HepG2 (cell line): ENCODE measurements at regions not wholly inside any gene's neighbourhood (a gene's known extent, or its start where the extent isn't known, plus 50 kb on each side); places are given as distances from the start of the nearest gene placed in this dataset.

ENCODE experiments used
- ATAC-seq: fragments of 200-7000 bp; cut with Tn5 transposase; 3 replicates; pipeline ENCODE4 v1.9.1; 2020; ENCODE audit warnings: mild to moderate bottlenecking, moderate library complexity
- BruUV-seq: library from RNA; stranded (reverse); fragments of 400-500 nt; replicated peaks from 2 replicates; lab custom pipeline; 2021; lab: Mats Ljungman, UMichigan
- CTCF ChIA-PET: fragments of 300-600 bp; formaldehyde crosslinking; extraction: SDS; loops from one replicate; lab custom pipeline; 2021; ENCODE audit warnings: low total read pairs, inconsistent platforms, low intra/inter-chr PET ratio; lab: Yijun Ruan, JAX
- POLR2A ChIA-PET: fragments of 350-600 bp; sonication (Branson Sonifier 250); formaldehyde crosslinking; loops from one replicate; lab custom pipeline; 2020; ENCODE audit warnings: antibody characterized with exemption, inconsistent platforms; lab: Yijun Ruan, JAX
- DNase-seq: peaks from one replicate; pipeline ENCODE4 v3.0.0-alpha.2; 2015; ENCODE audit warnings: low spot score
- FAIRE-seq: peaks from 3 replicates; lab custom pipeline; 2011; peaks lifted over from hg19 to GRCh38; lab: Jason Lieb, UNC
- H2AFZ ChIP-seq: one replicate; pipeline ENCODE4 v1.6.1; 2011; ENCODE audit warnings: low read length, inconsistent platforms
- H3K27ac ChIP-seq: fragments of 300-600 bp; 3 replicates; pipeline ENCODE4 v1.8.0; 2011; ENCODE audit warnings: mixed run types, mild to moderate bottlenecking, mixed read lengths, low read length, inconsistent platforms; ENCODE audit not compliant: insufficient read depth; ENCODE audit errors: extremely low read length
- H3K27me3 ChIP-seq, 2 experiments: fragments of 200-600 bp in 1 of 2; 2 replicates in 1 of 2; 3 replicates in 1 of 2; pipeline versions ENCODE4 v1.6.0 to v1.8.0; 2011; ENCODE audit warnings: low read length in 2 of 2, mild to moderate bottlenecking in 2 of 2, moderate library complexity in 2 of 2, inconsistent platforms in 1 of 2; ENCODE audit not compliant: insufficient read depth in 2 of 2, control insufficient read depth in 1 of 2
- H3K36me3 ChIP-seq, 2 experiments: fragments of 200-600 bp in 1 of 2; replicated peaks in 1 of 2; 2 replicates in 1 of 2; 3 replicates in 1 of 2; pipeline versions ENCODE4 v1.5.1 to v1.8.0; 2011; ENCODE audit warnings: low read length in 2 of 2, inconsistent platforms in 1 of 2; ENCODE audit not compliant: insufficient read depth in 2 of 2, control insufficient read depth in 1 of 2
- H3K4me1 ChIP-seq: 2 replicates; pipeline ENCODE4 v1.5.1; 2012; ENCODE audit warnings: low read length, inconsistent platforms; ENCODE audit not compliant: insufficient read depth
- H3K4me2 ChIP-seq: 2 replicates; pipeline ENCODE4 v1.6.0; 2011; ENCODE audit warnings: low read depth, low read length, inconsistent platforms
- H3K4me3 ChIP-seq, 3 experiments: fragments of 200-600 bp in 1 of 3; sonication (generic), shearing (Covaris generic) in 1 of 3; replicated peaks in 1 of 3; 2 replicates each; pipeline ENCODE4 v1.5.1; 2011 to 2016; ENCODE audit warnings: low read length in 3 of 3, inconsistent platforms in 2 of 3, low read depth in 2 of 3, mild to moderate bottlenecking in 2 of 3, control low read depth in 1 of 3, mixed read lengths in 1 of 3; ENCODE audit not compliant: insufficient read depth in 1 of 3
- H3K79me2 ChIP-seq: one replicate; pipeline ENCODE4 v1.6.1; 2011; ENCODE audit warnings: low read length, inconsistent platforms; ENCODE audit not compliant: insufficient read depth
- H3K9ac ChIP-seq: 2 replicates; pipeline ENCODE4 v1.6.0; 2011; ENCODE audit warnings: mild to moderate bottlenecking, low read depth, low read length, inconsistent platforms; ENCODE audit not compliant: insufficient read depth
- H3K9me3 ChIP-seq: 2 replicates; pipeline ENCODE4 v1.5.1; 2012; ENCODE audit warnings: mild to moderate bottlenecking, low read length
- H4K20me1 ChIP-seq: 2 replicates; pipeline ENCODE4 v1.6.0; 2011; ENCODE audit warnings: inconsistent platforms, mild to moderate bottlenecking, low read length, moderate library complexity; ENCODE audit not compliant: insufficient read depth
- ATAD3A ChIP-seq: sonication (generic); formaldehyde crosslinking; IDR thresholded peaks from 2 replicates; pipeline ENCODE4 v1.4.0; 2020; ENCODE audit warnings: missing genetic modification reagents
- CC2D1A ChIP-seq: sonication (generic); formaldehyde crosslinking; IDR thresholded peaks from 2 replicates; pipeline ENCODE4 v1.8.1; 2023; ENCODE audit warnings: mild to moderate bottlenecking, missing genetic modification reagents
- EED ChIP-seq: sonication (generic); formaldehyde crosslinking; IDR thresholded peaks from 2 replicates; pipeline ENCODE4 v1.5.0; 2020; ENCODE audit warnings: mild to moderate bottlenecking, missing genetic modification reagents
- FOXO1 ChIP-seq: sonication (generic); formaldehyde crosslinking; IDR thresholded peaks from 2 replicates; pipeline ENCODE4 v1.4.0; 2020; ENCODE audit warnings: missing genetic modification reagents
- GMEB2 ChIP-seq: IDR thresholded peaks from 2 replicates; pipeline ENCODE4 v1.6.1; 2016; ENCODE audit warnings: missing biosample characterization, missing genetic modification reagents, low read depth
- JARID2 ChIP-seq: sonication (generic); formaldehyde crosslinking; IDR thresholded peaks from 2 replicates; pipeline ENCODE4 v1.8.1; 2023; ENCODE audit warnings: missing genetic modification reagents, inconsistent platforms; ENCODE audit not compliant: insufficient replicate concordance
- MXD4 ChIP-seq: IDR thresholded peaks from 2 replicates; pipeline ENCODE4 v1.6.1; 2016; ENCODE audit warnings: mild to moderate bottlenecking, missing biosample characterization, missing genetic modification reagents
- NFE2L2 ChIP-seq: fragments of 150-350 bp; IDR thresholded peaks from 2 replicates; pipeline ENCODE4 v1.6.1; 2014; ENCODE audit warnings: low read length
- ZNF138 ChIP-seq: sonication (generic); formaldehyde crosslinking; IDR thresholded peaks from 2 replicates; pipeline ENCODE4 v1.5.0; 2020; ENCODE audit warnings: mild to moderate bottlenecking, low read depth, missing genetic modification reagents
- ZNF180 ChIP-seq: sonication (generic); formaldehyde crosslinking; IDR thresholded peaks from 2 replicates; pipeline ENCODE4 v1.4.0; 2020; ENCODE audit warnings: low read depth, missing genetic modification reagents, borderline replicate concordance
- ZNF263 ChIP-seq: sonication (generic); formaldehyde crosslinking; IDR thresholded peaks from 2 replicates; pipeline ENCODE4 v1.4.0; 2020; ENCODE audit warnings: missing genetic modification reagents
- ZNF264 ChIP-seq: sonication (generic); formaldehyde crosslinking; IDR thresholded peaks from 2 replicates; pipeline ENCODE4 v1.4.0; 2020; ENCODE audit warnings: missing genetic modification reagents
- ZNF337 ChIP-seq: sonication (generic); formaldehyde crosslinking; IDR thresholded peaks from 2 replicates; pipeline ENCODE4 v1.5.1; 2020; ENCODE audit warnings: missing genetic modification reagents, low read depth, mild to moderate bottlenecking, borderline replicate concordance
- ZNF781 ChIP-seq: sonication (generic); formaldehyde crosslinking; IDR thresholded peaks from 2 replicates; pipeline ENCODE4 v1.5.1; 2020; ENCODE audit warnings: borderline replicate concordance, mild to moderate bottlenecking, missing genetic modification reagents; ENCODE audit errors: not compliant biosample characterization
- ZSCAN30 ChIP-seq: sonication (generic); formaldehyde crosslinking; IDR thresholded peaks from 2 replicates; pipeline ENCODE4 v1.5.0; 2020; ENCODE audit warnings: mild to moderate bottlenecking, missing genetic modification reagents
- WGBS: methylation state at CpG from one replicate; pipeline ENCODE4 v1.1.6; 2017; ENCODE audit warnings: low lambda C conversion rate; 5-methylcytosine and 5-hydroxymethylcytosine counted together
- in situ Hi-C: cut with HindIII; loops from 2 replicates; pipeline ENCODE4 v1.10.0; 2017; ENCODE audit warnings: low pct_unique_long_range_greater_than_20kb; ENCODE audit not compliant: extremely low pct_ligation_motif_present
- intact Hi-C: fragments of 100-400 bp; cut with micrococcal nuclease; formaldehyde crosslinking; loops from one replicate; pipeline ENCODE4 v1.10.0; 2022; ENCODE audit not compliant: unreplicated experiment
- TF ChIP-seq, protein P1 (sequence below): sonication (generic); formaldehyde crosslinking; IDR thresholded peaks from 2 replicates; pipeline ENCODE4 v1.4.0; 2020; ENCODE audit warnings: missing genetic modification reagents
- TF ChIP-seq, protein P2 (sequence below): sonication (generic); formaldehyde crosslinking; IDR thresholded peaks from 2 replicates; pipeline ENCODE4 v1.4.0; 2020; ENCODE audit warnings: missing genetic modification reagents

- POLR2A ChIA-PET = no interaction called here
- no TSS peak for BruUV-seq
- TF ChIP-seq CC2D1A (CRISPR knock-in tag) (no peak), ZNF263 (CRISPR knock-in tag) (no peak), GMEB2 (CRISPR knock-in tag) (no peak), EED (CRISPR knock-in tag) (no peak), ZNF180 (CRISPR knock-in tag) (no peak), ZNF264 (no peak), ZNF337 (CRISPR knock-in tag) (no peak), MXD4 (no peak), ATAD3A (no peak), ZSCAN30 (CRISPR knock-in tag) (no peak), ZNF138 (CRISPR knock-in tag) (no peak), JARID2 (no peak), ZNF781 (CRISPR knock-in tag) (no peak), NFE2L2 (no peak), FOXO1 (no peak)
- TF ChIP-seq, protein P1, sequence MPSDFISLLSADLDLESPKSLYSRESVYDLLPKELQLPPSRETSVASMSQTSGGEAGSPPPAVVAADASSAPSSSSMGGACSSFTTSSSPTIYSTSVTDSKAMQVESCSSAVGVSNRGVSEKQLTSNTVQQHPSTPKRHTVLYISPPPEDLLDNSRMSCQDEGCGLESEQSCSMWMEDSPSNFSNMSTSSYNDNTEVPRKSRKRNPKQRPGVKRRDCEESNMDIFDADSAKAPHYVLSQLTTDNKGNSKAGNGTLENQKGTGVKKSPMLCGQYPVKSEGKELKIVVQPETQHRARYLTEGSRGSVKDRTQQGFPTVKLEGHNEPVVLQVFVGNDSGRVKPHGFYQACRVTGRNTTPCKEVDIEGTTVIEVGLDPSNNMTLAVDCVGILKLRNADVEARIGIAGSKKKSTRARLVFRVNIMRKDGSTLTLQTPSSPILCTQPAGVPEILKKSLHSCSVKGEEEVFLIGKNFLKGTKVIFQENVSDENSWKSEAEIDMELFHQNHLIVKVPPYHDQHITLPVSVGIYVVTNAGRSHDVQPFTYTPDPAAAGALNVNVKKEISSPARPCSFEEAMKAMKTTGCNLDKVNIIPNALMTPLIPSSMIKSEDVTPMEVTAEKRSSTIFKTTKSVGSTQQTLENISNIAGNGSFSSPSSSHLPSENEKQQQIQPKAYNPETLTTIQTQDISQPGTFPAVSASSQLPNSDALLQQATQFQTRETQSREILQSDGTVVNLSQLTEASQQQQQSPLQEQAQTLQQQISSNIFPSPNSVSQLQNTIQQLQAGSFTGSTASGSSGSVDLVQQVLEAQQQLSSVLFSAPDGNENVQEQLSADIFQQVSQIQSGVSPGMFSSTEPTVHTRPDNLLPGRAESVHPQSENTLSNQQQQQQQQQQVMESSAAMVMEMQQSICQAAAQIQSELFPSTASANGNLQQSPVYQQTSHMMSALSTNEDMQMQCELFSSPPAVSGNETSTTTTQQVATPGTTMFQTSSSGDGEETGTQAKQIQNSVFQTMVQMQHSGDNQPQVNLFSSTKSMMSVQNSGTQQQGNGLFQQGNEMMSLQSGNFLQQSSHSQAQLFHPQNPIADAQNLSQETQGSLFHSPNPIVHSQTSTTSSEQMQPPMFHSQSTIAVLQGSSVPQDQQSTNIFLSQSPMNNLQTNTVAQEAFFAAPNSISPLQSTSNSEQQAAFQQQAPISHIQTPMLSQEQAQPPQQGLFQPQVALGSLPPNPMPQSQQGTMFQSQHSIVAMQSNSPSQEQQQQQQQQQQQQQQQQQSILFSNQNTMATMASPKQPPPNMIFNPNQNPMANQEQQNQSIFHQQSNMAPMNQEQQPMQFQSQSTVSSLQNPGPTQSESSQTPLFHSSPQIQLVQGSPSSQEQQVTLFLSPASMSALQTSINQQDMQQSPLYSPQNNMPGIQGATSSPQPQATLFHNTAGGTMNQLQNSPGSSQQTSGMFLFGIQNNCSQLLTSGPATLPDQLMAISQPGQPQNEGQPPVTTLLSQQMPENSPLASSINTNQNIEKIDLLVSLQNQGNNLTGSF (CRISPR knock-in tag) = no peak
- TF ChIP-seq, protein P2, sequence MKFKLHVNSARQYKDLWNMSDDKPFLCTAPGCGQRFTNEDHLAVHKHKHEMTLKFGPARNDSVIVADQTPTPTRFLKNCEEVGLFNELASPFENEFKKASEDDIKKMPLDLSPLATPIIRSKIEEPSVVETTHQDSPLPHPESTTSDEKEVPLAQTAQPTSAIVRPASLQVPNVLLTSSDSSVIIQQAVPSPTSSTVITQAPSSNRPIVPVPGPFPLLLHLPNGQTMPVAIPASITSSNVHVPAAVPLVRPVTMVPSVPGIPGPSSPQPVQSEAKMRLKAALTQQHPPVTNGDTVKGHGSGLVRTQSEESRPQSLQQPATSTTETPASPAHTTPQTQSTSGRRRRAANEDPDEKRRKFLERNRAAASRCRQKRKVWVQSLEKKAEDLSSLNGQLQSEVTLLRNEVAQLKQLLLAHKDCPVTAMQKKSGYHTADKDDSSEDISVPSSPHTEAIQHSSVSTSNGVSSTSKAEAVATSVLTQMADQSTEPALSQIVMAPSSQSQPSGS (CRISPR knock-in tag) = no peak
Observed at GRCh38 chr3:16024548-16024947, 149.9 kb upstream of the GALNT15 start.

More at GRCh38 chr3:16024548-16024947, 149.9 kb upstream of the GALNT15 start:
- CTCF ChIA-PET = no interaction called here
- H3K4me3 ChIP-seq = no peak overlapping the region
- no peaks in the 10 kb centered on the region for H3K79me2 ChIP-seq
- no peak overlapping the region for H3K27ac ChIP-seq
- H3K4me1 ChIP-seq = no peaks in the 10 kb centered on the region
- 0% methylated on average over 1 of the region's 1 CpG for WGBS
- H3K4me2 ChIP-seq = no peak overlapping the region
- no peak overlapping the region for H3K9ac ChIP-seq
- no peak for ATAC-seq
- no peaks in the 10 kb centered on the region for H3K9me3 ChIP-seq
- H2AFZ ChIP-seq = no peak overlapping the region
- peaks cover 0 to 3% of the 10 kb centered on the region in 2 experiments; a peak in 1 of 5 replicates for H3K27me3 ChIP-seq
- no peaks in the 10 kb centered on the region for H4K20me1 ChIP-seq
- no peaks in the 10 kb centered on the region for H3K36me3 ChIP-seq
- in situ Hi-C loops (no loop called here), intact Hi-C loops (no loop called here)
- FAIRE-seq = no peak
- no peak for DNase-seq
